ENCODE measurements at regions not wholly inside any gene's neighbourhood (a gene's known extent, or its start where the extent isn't known, plus 50 kb on each side); places are given as distances from the start of the nearest gene placed in this dataset.

DNA sequence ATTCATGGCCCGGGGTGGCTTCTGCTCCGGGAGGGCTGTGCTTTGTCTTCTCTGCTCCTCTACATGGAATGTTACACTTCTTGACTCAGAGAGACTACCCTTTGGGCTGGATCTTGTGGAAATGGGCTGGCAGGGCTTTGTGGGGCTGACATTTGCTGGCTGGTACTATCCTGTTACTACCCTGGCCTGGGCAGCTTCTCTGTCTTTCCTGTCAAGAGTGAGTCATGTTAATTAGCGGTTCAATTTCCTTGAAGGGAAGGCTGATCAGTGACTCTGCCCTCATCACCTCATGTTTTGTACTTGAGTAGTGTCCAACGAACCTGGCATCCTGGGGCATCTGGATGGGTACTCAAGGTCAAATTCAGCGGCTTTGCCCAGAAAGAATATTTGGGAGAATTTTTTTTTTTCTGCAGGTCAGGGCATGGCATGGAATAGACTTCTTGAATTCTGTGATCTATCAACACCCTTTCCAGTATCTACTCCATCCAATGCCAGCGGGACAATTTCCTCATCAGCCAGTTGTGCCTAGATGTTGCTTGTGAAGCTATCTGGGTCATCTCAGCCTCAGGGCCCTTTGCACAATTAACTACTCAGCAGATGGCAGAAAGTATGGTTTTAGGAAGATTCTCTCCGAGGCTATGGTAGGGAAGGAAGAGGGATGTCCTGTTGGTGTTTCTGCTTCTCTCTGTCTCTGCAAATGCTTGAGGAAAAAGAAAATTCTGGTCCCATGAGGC, 140.5 kb upstream of the PLET1 start:
- DNase-seq = no peak

GRCh38 chr11:112403432-112403831, 142.8 kb upstream of the PLET1 start:
- DNase-seq = peak; percentile 56

DNA sequence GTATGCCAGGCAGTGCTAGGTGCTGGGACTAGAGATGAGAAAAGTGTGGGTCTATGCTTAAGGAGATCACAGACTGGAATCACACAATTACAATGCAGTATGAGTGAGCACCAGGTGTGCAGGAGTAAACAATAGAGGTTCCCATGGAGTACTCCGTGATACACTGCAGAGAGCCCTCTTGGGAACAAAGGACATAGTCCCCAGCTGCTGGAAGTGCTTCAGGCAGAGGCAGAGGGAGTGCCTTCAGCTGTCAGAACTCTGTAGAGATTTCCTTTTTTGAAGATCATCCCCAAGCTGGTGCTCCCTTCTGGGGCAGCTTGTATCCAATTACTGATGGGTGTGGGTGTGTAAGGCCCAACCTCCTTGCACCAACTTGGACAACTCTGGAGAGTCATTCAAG, 143.5 kb upstream of the PLET1 start:
- DNase-seq = peak; percentile 96

DNA sequence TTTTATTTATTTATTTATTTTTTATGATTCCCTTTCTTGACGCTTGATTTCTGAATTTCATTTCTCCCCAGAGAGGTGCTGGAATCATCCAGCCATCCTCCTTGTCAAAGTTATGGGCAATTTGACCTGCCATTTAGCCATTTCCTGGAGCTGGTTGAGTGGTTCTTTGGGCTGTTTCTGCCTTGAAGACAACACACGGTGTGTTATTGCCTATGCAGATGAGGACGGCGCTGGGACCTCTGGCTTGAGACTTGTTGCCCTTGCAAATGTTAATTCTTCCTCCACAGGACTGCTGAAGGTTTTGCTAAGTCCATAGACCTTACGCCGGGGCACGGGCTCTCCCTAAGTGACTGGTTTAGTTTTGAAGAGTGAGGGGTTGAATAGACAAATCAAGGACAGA, 147.9 kb upstream of the PLET1 start:
- DNase-seq = no peak

DNA sequence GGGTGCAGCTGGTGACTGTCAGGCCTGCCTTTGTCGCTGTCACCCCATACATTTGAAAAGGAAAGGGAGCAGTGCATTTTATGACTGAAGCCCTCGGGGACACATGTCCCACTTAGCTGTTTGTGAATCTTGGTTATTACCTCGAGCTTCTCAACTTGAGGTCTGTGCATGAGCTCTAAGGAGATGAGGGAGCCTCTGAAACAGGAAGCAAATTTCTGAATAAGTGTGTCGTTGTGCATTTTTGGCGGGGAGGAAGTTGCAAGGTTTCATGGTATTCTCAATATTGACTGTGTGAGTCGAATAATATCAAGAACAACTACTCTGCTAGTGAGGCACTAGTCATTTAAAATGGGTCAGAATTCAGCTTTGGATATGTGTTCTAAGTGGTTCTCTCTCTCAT, 149.7 kb upstream of the PLET1 start:
- DNase-seq = no peak

DNA sequence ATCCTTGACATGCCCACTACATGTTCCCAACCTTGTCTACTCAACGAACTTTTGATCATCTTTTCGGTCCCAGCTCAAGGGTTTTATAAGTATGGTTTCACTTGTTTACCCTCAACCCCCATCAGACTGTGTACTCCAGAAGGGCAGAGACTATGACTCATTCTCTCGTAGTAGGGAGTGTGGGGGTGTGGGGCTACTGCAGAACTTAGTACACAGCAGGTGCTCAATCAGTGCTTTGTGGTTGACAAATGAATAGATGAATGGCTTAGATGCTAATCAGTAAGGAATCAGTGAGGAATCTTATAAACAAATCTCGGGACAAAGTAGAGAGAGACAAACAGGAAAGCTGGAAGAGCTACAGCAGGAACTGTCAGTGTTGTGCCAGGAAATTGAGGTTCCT, 151.7 kb upstream of the PLET1 start:
- no peak for DNase-seq

- DNase-seq = no peak
Measured at GRCh38 chr11:112417339-112417738, 156.7 kb upstream of the PLET1 start.

- DNase-seq = no peak
Measured at GRCh38 chr11:112418438-112418837, 157.8 kb upstream of the PLET1 start.

- DNase-seq = peak; percentile 4
Measured at GRCh38 chr11:112421879-112422278, 161.2 kb upstream of the PLET1 start.

- DNase-seq = no peak
Measured at GRCh38 chr11:112425121-112425520, 164.5 kb upstream of the PLET1 start.

DNA sequence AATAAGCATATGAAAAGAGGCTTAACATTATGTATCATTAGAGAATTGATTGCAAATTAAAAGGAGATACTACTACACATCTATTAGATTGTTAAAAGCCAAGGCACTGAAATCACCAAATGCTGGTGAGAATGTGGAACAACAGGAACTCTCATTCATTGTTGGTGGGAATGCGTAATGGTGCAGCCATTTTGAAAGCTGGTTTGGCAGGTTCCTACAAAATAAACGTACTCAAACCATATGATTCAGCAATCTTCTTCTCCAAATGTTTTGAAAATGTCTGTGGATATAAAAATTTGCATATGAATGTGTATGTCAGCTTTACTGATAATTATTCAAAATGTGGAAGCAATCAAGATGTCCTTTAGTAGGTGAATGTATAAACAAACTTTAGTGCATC, 176.4 kb upstream of the PLET1 start:
- DNase-seq = no peak

DNA sequence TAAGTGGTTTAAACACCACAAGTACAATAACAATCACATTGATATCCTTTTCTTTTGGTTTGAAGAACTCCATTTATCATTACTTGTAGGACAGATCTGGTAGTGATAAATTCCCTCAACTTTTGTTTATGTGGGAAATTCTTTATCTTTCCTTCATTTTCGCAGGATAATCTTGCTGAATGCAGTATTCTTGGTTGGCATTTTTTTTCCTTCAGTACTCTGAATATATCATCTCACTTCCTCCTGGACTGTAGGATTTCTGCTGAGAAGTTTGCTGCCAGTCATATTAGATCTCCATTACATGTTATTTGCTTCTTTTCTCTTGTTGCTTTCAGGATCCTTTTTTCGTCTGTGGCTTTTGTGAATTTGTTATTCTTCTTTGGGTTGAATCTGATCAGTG, 179.0 kb upstream of the PLET1 start:
- DNase-seq = no peak

DNA sequence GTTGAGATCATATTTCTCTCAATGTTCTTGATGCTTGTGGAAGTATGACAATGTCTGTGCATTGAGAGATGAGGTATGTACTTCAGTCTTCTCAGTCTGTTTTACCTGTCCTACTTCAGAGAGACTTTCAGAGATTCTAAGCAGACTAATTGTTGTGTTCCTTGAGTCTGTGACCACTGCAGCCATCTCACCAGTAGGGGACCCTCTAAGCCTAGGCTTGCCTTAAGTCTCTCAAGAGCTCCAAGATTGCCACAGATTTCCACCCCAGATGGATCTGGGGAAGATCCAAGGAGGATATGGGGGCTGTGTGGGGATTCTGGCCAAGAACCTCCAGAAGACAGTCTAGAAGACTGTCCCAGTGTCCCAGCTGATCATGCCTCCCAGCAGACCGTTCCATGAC, 179.9 kb upstream of the PLET1 start:
- no peak for DNase-seq

- DNase-seq = no peak
Measured at GRCh38 chr11:112448168-112448567, 187.5 kb upstream of the PLET1 start.

DNA sequence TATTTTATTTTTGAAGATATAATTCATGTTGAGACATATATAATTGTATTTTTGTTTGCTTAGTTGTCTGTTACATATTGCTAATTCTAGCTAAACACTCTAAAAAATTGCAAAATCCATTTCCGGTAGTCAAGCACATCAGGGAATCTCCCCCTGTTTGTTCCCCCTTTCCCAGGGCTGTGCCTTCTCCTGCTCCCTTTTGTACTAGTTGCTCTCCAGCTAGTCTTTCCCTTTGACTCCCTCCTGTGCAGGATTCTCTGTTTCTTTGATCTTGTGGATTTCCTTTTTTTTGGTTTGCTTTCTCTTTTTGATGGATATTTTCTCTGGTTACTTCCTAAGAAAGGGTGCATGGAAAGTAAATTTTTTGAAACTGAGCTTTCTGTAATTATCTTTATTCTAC, 188.1 kb upstream of the PLET1 start:
- DNase-seq = no peak

DNA sequence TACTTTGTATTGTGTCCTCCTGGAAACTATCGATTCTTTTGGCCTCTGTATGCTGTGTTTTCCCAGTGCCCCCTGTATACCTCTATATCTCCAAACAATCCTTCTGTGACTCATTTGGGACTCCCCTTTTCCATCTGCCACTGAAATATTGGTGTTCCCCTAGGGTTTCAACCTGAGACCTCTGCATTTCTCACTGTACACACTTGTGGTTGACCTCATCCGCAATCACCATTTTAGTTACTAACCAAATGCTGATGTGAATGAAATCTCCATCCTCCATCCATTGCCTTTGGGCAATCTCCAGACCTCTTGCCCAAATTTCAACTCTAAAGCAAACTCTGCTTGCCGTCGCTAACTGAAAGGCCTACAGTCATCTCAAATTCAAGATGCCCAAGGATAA, 190.6 kb upstream of the PLET1 start:
- no peak for DNase-seq

- peak; percentile 38 for DNase-seq
Measured at GRCh38 chr11:112453601-112454577, 193.2 kb upstream of the PLET1 start.

GRCh38 chr11:112454841-112455240, 194.2 kb upstream of the PLET1 start:
- no peak for DNase-seq

DNA sequence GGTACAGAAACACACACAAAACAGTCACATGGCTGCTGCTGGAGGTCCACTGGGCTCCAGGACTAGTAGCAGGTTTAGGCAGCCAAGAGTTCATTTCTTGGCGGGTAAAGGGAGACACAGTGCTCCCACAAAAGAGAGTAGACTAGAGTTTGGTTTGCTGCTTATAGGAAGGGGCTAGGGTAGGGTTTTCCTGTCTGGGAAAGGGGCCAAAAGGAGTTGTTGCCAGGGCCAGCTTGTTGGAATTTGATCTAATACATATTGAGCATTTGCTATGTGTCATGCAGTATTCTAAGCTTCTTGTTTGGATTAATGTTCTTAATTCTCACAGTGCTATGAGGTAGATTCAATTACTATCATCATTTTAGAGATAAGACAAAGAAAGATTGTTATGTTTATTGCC, 195.1 kb upstream of the PLET1 start:
- no peak for DNase-seq

DNA sequence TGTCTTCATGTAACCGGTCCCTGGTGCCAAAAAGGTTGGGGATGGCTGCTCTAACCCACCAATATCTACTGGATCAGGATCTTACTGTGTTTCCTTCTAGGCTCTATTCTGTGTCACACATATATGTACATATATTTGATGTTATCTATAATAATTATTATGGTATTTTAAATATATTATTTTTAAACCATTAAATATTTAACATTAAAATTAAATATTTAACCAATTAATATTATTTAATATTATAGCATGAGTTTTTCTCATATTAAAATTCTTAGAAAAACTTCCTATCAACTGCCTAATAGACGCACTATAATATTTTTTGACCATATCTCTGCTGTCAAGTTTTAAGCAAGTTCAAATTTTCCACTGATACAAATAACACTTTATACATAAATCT, 196.9 kb upstream of the PLET1 start:
- DNase-seq = no peak

DNA sequence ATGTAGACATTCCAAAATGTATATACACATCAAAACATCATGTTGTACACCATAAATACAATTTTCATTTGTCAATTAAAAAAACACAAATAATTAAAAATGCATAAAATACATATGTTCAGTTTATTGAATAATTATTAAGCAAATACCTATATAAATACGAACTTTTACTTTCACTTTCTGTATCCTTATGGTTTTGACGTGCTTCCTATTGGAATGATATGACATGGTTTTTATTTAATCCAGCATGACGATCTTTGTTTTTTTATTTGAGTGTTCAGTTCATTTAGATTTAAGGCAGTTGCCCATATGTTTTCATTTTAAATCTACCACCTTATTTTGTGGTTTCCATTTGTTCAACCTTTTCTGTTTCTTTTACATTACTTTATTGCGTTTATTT, 198.3 kb upstream of the PLET1 start:
- no peak for DNase-seq

DNA sequence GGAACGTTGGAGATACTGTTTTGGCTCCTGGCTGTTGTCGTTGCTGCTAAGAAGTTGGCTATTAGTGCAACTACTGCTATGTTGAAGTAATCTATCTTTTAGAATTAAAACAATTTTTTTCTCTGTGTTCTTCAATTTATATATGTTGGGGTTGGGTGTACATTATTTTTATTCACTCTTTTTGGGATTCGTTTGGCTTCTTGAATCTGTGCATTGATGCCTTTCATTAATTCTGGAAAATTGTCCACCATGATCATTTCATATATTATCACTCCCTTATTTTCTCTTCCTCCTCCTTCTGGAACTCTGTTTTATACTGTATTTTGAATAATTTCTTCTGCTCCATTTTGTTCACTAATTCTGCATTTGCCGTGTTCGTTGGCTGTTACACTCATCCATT, 199.5 kb upstream of the PLET1 start:
- no peak for DNase-seq

DNA sequence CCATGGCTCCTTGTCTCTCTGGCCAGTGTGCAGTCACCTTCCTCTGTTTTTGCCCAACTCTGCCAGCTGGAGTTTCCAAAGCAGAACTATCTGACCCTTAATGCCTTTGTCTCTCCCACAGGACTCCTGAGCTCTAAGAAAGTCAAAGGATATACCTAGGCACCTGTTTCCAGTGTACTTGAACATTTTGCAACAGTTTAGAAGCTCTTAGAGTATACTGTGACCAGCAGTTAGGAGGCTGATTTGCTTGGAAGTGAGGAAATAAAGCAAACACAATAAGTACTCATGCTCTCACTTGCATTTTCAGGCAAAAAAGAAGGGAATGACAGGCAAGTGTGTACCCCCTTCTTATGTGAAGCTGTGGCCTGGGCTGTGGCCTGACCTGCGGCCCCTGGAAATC, 204.3 kb upstream of the PLET1 start:
- DNase-seq = no peak

DNA sequence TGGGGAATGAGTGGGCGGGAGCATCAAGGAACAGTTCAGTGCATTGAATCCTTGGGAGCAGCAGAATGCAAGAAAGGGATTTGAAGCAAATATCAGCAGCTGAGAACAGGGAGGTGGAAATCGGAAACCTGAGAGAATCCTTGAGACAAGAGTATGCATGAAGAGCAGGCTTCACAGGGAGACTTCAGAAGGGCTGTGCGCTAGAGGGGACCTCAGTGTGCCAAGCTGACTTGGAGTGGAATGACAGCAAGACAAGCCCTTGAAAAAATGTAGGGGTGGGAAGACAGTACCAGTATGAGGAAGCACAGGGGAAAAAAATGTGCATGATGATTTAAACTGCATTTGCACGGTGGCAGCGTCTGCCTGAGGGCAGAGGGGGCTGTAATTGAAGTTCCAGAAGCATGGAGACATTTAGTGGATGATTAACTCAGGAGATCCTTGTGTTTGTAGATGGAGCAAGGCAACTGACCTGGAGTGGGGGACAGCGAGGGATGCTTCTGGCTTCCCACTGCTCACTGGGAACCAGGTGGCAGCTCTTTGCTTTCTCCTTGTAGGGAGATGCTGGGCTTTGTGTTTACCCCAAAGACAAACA, 204.9 kb upstream of the PLET1 start:
- DNase-seq = no peak

All from NCI-H146 (cell line).